H9 (cell line): ENCODE measurements at regions not wholly inside any gene's neighbourhood (a gene's known extent, or its start where the extent isn't known, plus 50 kb on each side); places are given as distances from the start of the nearest gene placed in this dataset.
"Not testable (repeated sequence)": the region's sequence is repeated elsewhere in the genome, so short reads cannot be mapped to it uniquely, and the experiment has no call there.

ENCODE experiments used
- DNase-seq: peaks from one replicate; pipeline ENCODE4 v3.0.0-alpha.2; 2017
- H2AFZ ChIP-seq: one replicate; pipeline ENCODE4 v1.6.1; 2013; ENCODE audit warnings: mild to moderate bottlenecking, low read length, control low read depth, moderate library complexity
- H2AK5ac ChIP-seq: 2 replicates; pipeline ENCODE4 v1.6.1; 2013; ENCODE audit warnings: low read length, control low read depth, mixed read lengths; ENCODE audit not compliant: insufficient read length
- H2BK120ac ChIP-seq: one replicate; pipeline ENCODE4 v1.6.1; 2013; ENCODE audit warnings: low read depth, mild to moderate bottlenecking, low read length, control low read depth, inconsistent platforms; ENCODE audit not compliant: poor library complexity, severe bottlenecking
- H2BK12ac ChIP-seq: 2 replicates; pipeline ENCODE4 v1.6.1; 2013; ENCODE audit warnings: low read length, control low read depth, mixed read lengths, low read depth; ENCODE audit not compliant: insufficient read length
- H2BK15ac ChIP-seq: 2 replicates; pipeline ENCODE4 v1.6.1; 2013; ENCODE audit warnings: low read depth, low read length, control low read depth
- H2BK20ac ChIP-seq: one replicate; pipeline ENCODE4 v1.6.1; 2013; ENCODE audit warnings: low read depth, mild to moderate bottlenecking, low read length, control low read depth, inconsistent platforms; ENCODE audit not compliant: poor library complexity, severe bottlenecking
- H2BK5ac ChIP-seq: 2 replicates; pipeline ENCODE4 v1.6.1; 2013; ENCODE audit warnings: low read length, control low read depth, mixed read lengths; ENCODE audit not compliant: insufficient read length
- H3K14ac ChIP-seq: 2 replicates; pipeline ENCODE4 v1.6.1; 2013; ENCODE audit warnings: low read length, control low read depth; ENCODE audit not compliant: insufficient read depth
- H3K18ac ChIP-seq: 2 replicates; pipeline ENCODE4 v1.6.1; 2013; ENCODE audit warnings: low read depth, mild to moderate bottlenecking, mixed read lengths, low read length, control low read depth; ENCODE audit not compliant: insufficient read length
- H3K23ac ChIP-seq: 2 replicates; pipeline ENCODE4 v1.6.1; 2013; ENCODE audit warnings: low read length, control low read depth, mixed read lengths, low read depth; ENCODE audit not compliant: insufficient read length
- H3K23me2 ChIP-seq: 2 replicates; pipeline ENCODE4 v1.6.1; 2013; ENCODE audit warnings: low read depth, mild to moderate bottlenecking, mixed read lengths, low read length, control low read depth; ENCODE audit not compliant: insufficient read length, poor library complexity, severe bottlenecking
- H3K27ac ChIP-seq: 2 replicates; pipeline ENCODE4 v1.5.1; 2013; ENCODE audit warnings: low read length, control low read depth, mixed read lengths, low read depth; ENCODE audit not compliant: insufficient read length
- H3K27me3 ChIP-seq: 2 replicates; pipeline ENCODE4 v1.6.1; 2013; ENCODE audit warnings: low read length, control low read depth, inconsistent platforms; ENCODE audit not compliant: insufficient read depth
- H3K4ac ChIP-seq: 2 replicates; pipeline ENCODE4 v1.6.1; 2013; ENCODE audit warnings: low read depth, mild to moderate bottlenecking, control low read depth, inconsistent platforms, low read length, moderate library complexity
- H3K4me1 ChIP-seq: 2 replicates; pipeline ENCODE4 v1.6.1; 2013; ENCODE audit warnings: low read length, control low read depth, inconsistent platforms; ENCODE audit not compliant: insufficient read depth
- H3K4me2 ChIP-seq: 2 replicates; pipeline ENCODE4 v1.6.1; 2013; ENCODE audit warnings: low read length, control low read depth, mixed read lengths; ENCODE audit not compliant: insufficient read length, insufficient read depth
- H3K56ac ChIP-seq: 2 replicates; pipeline ENCODE4 v1.6.1; 2013; ENCODE audit warnings: low read depth, mild to moderate bottlenecking, mixed read lengths, low read length, control low read depth; ENCODE audit not compliant: insufficient read length
- H3K79me1 ChIP-seq: 2 replicates; pipeline ENCODE4 v1.6.1; 2013; ENCODE audit warnings: low read depth, mild to moderate bottlenecking, moderate library complexity, low read length, control low read depth, inconsistent platforms; ENCODE audit not compliant: insufficient read depth, poor library complexity, severe bottlenecking
- H3K79me2 ChIP-seq: 2 replicates; pipeline ENCODE4 v1.6.1; 2013; ENCODE audit warnings: low read length, control low read depth, inconsistent platforms; ENCODE audit not compliant: insufficient read depth
- H3K9ac ChIP-seq: 2 replicates; pipeline ENCODE4 v1.6.1; 2013; ENCODE audit warnings: low read length, control low read depth, mixed read lengths; ENCODE audit not compliant: insufficient read length; ENCODE audit errors: extremely low read depth
- H3K9me3 ChIP-seq: one replicate; pipeline ENCODE4 v1.6.1; 2013; ENCODE audit warnings: low read depth, low read length, inconsistent platforms; ENCODE audit not compliant: control insufficient read depth
- H3T11ph ChIP-seq: one replicate; pipeline ENCODE4 v1.6.1; 2013; ENCODE audit warnings: mild to moderate bottlenecking, low read length, control low read depth, inconsistent platforms
- H4K20me1 ChIP-seq: one replicate; pipeline ENCODE4 v1.6.1; 2013; ENCODE audit not compliant: control insufficient read depth, insufficient read length, insufficient read depth
- H4K5ac ChIP-seq: 2 replicates; pipeline ENCODE4 v1.6.1; 2013; ENCODE audit warnings: low read depth, mild to moderate bottlenecking, mixed read lengths, low read length, control low read depth; ENCODE audit not compliant: insufficient read length
- H4K8ac ChIP-seq: replicated peaks from 2 replicates; pipeline ENCODE4 v1.6.1; 2013; ENCODE audit warnings: low read length, control low read depth, mixed read lengths, low read depth; ENCODE audit not compliant: insufficient read length
- H4K91ac ChIP-seq: 2 replicates; pipeline ENCODE4 v1.6.1; 2013; ENCODE audit warnings: low read depth, mild to moderate bottlenecking, moderate library complexity, mixed read lengths, low read length, control low read depth; ENCODE audit not compliant: insufficient read length
- H3K27ac Mint-ChIP-seq, 3 experiments: 2 replicates in 2 of 3; 3 replicates in 1 of 3; pipeline ENCODE4 v1.8.0; 2020 to 2021; ENCODE audit warnings: mixed read lengths in 3 of 3, mild to moderate bottlenecking in 1 of 3, moderate library complexity in 1 of 3
- H3K27me3 Mint-ChIP-seq: 2 replicates; pipeline ENCODE4 v1.8.0; 2021; ENCODE audit warnings: low read depth, mild to moderate bottlenecking, moderate library complexity, mixed read lengths
- H3K36me3 Mint-ChIP-seq, 3 experiments: 2 replicates in 2 of 3; 3 replicates in 1 of 3; pipeline ENCODE4 v1.8.0; 2020 to 2021; ENCODE audit warnings: low read depth in 3 of 3, mixed read lengths in 3 of 3; ENCODE audit not compliant: insufficient read depth in 1 of 3
- H3K4me1 Mint-ChIP-seq, 2 experiments: 2 replicates each; pipeline ENCODE4 v1.8.0; 2020; ENCODE audit warnings: mixed read lengths in 2 of 2
- H3K4me3 Mint-ChIP-seq, 2 experiments: 2 replicates in 1 of 2; 3 replicates in 1 of 2; pipeline ENCODE4 v1.8.0; 2020 to 2021; ENCODE audit warnings: mild to moderate bottlenecking in 2 of 2, mixed read lengths in 2 of 2, moderate library complexity in 1 of 2
- H3K9me3 Mint-ChIP-seq, 2 experiments: 2 replicates in 1 of 2; 3 replicates in 1 of 2; pipeline ENCODE4 v1.8.0; 2020; ENCODE audit warnings: mild to moderate bottlenecking in 2 of 2, mixed read lengths in 2 of 2, moderate library complexity in 1 of 2
- CTCF ChIP-seq: fragments of 200-600 bp; sonication (generic); conservative IDR thresholded peaks from 3 replicates; pipeline ENCODE4 v1.8.0; 2021; ENCODE audit warnings: antibody characterized with exemption, mild to moderate bottlenecking
- WGBS: extraction: QIAGEN DNeasy Blood & Tissue Kit; methylation state at CpG from one replicate; pipeline ENCODE4 v1.1.7; 2013; ENCODE audit warnings: missing lambda C conversion rate, low lambda C conversion rate, mixed read lengths; ENCODE audit not compliant: insufficient read length; ENCODE audit errors: extremely low coverage; 5-methylcytosine and 5-hydroxymethylcytosine counted together

GRCh38 chr3:59496250-59496649, 446.4 kb upstream of the CFAP20DC start:
- no CpG with 5 or more reads among the region's 5 CpGs for WGBS
- Histone ChIP-seq H4K8ac (no peak overlapping the region), H3K4me1 (no peaks in the 10 kb centered on the region), H2BK20ac (no peak overlapping the region), H4K20me1 (no peaks in the 10 kb centered on the region), H3K27ac (no peak overlapping the region), H4K5ac (no peak overlapping the region), H4K91ac (no peak overlapping the region), H3K23ac (no peak overlapping the region), H2BK15ac (no peak overlapping the region), H3K23me2 (no peaks in the 10 kb centered on the region), H2BK5ac (no peak overlapping the region), H3T11ph (no peak overlapping the region), H2BK12ac (no peak overlapping the region), H2AFZ (no peak overlapping the region), H3K27me3 (no peaks in the 10 kb centered on the region), H2AK5ac (no peak overlapping the region), H3K79me1 (no peaks in the 10 kb centered on the region), H3K18ac (no peak overlapping the region), H3K56ac (no peak overlapping the region), H3K9ac (no peak overlapping the region), H3K4ac (no peak overlapping the region), H3K14ac (no peak overlapping the region), H3K9me3 (no peaks in the 10 kb centered on the region), H3K79me2 (no peaks in the 10 kb centered on the region), H2BK120ac (no peak overlapping the region), H3K4me2 (no peak overlapping the region)
- no peak for TF ChIP-seq CTCF
- peaks cover 0 to 3% of the 10 kb centered on the region in 2 experiments; a peak in 2 of 5 replicates for H3K9me3 Mint-ChIP-seq
- H3K36me3 Mint-ChIP-seq, result no peaks in the 10 kb centered on the region
- no peak for DNase-seq
- peaks cover 0 to 3% of the 10 kb centered on the region in 2 experiments; a peak in 1 of 4 replicates for H3K4me1 Mint-ChIP-seq
- H3K27me3 Mint-ChIP-seq, result peaks cover 1% of the 10 kb centered on the region; the same call in 1 of the 2 replicates
- no peak overlapping the region for H3K4me3 Mint-ChIP-seq
- H3K27ac Mint-ChIP-seq, result no peak overlapping the region

- H2BK20ac ChIP-seq, H4K91ac ChIP-seq, H3K14ac ChIP-seq, H3K27me3 ChIP-seq, H3K9me3 ChIP-seq, H3K27ac ChIP-seq, H2BK15ac ChIP-seq, H3K4me1 ChIP-seq, H4K5ac ChIP-seq, H3K4me2 ChIP-seq, H2BK5ac ChIP-seq, H3K18ac ChIP-seq, H2AK5ac ChIP-seq, H3K27ac Mint-ChIP-seq, H2BK120ac ChIP-seq, H3T11ph ChIP-seq, H3K79me1 ChIP-seq, H4K20me1 ChIP-seq, H3K56ac ChIP-seq, H3K36me3 Mint-ChIP-seq, H4K8ac ChIP-seq, H3K23me2 ChIP-seq, H2AFZ ChIP-seq, H3K23ac ChIP-seq, DNase-seq, H3K27me3 Mint-ChIP-seq, H3K9me3 Mint-ChIP-seq, H3K79me2 ChIP-seq, H3K4me3 Mint-ChIP-seq, H3K9ac ChIP-seq, H3K4me1 Mint-ChIP-seq, H2BK12ac ChIP-seq, H3K4ac ChIP-seq: not testable (repeated sequence)
- WGBS, result no CpG with 5 or more reads among the region's 1 CpG
Observed at GRCh38 chr3:59494969-59495368, 445.1 kb upstream of the CFAP20DC start.
